Right lung (tissue), 2 donors: ENCODE measurements at regions not wholly inside any gene's neighbourhood (a gene's known extent, or its start where the extent isn't known, plus 50 kb on each side); places are given as distances from the start of the nearest gene placed in this dataset.
"Not testable (repeated sequence)": the region's sequence is repeated elsewhere in the genome, so short reads cannot be mapped to it uniquely, and the experiment has no call there.

Source experiments
- DNase-seq, 2 donors: peaks; one replicate each; pipeline ENCODE4 v3.0.0-alpha.2; 2013

DNA sequence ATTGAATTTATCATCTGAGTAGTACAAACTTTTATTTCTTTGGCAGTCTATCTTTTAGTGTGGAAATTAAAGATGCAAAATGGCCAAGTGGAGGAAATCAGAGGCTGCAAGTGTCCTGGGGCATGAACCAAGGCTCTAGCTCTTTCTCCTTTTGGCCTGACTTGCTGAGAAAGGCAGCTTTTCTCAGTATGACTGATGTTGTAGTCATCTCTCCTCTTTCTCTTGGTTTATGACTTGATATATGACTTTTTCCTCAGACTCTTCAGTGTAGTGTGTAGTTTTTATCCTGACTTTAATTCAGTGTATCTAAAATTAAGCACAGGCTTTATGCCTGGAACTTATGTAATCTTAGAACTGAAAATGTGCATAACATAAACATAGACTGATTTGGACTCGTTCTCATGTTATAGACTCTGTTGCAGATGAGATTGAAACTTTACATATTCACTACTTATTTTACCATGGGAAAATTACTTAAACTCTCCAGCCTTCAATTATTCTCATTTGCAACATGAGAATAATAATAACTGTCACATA, 65.7 kb downstream of the SLITRK5 start:
- no peak for DNase-seq

DNA sequence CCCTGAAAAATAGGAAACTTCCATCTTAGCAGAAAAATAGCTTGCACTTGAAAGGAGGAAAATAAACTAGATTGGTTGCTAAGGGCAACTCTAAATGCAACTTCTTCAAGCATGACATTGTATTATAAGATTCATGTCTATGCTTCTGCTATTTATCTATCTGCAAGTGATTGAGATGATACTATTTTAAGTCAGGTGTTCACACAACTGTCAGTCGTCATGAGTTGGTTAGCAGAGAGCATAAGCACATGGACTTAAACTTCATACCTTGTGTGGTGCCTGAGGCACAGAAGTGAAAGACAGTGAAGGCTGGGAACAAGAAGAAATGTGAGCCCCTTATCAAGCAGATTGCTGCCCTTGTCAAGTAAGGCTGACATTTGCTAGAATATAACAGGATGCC, 82.9 kb downstream of the SLITRK5 start:
- no peak for DNase-seq

DNA sequence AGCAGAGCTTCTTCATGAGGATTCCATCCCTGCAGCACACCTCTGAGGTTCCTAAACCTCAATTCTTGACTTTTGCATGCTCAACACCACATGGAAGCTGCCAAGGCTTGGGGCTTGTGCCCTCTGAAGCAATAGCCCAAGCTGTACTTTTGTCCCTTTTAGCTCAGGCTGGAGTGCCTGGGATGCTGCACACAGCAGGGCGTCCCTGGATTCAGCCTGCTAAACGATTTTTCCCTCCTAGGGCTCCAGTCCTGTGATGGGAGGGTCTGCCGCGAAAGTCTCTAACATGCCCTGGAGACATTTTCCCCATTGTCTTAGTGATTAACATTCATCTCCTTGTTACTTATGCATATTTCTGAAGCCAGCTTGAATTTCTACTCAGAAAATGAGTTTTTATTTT, 98.3 kb downstream of the SLITRK5 start:
- DNase-seq: no peak

DNA sequence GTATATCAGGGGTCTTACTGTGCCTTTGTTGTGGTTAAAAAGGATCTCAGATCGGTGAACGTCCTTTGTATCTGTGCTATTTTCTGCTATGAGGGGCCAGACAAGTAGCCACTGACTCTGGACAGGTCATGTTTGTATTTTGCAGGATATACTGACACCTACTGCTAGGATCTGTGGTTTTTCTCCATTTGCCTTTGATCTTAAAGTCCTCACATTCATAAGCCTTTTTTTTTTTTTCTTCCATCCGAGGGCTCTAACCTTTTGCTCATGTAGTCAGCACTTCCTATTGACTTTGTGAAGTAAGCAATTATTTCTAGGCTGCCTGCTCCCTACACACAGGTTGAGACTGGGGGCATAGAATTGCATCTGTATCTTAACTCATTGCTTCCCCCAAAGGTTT, 106.2 kb downstream of the SLITRK5 start:
- DNase-seq: no peak

DNA sequence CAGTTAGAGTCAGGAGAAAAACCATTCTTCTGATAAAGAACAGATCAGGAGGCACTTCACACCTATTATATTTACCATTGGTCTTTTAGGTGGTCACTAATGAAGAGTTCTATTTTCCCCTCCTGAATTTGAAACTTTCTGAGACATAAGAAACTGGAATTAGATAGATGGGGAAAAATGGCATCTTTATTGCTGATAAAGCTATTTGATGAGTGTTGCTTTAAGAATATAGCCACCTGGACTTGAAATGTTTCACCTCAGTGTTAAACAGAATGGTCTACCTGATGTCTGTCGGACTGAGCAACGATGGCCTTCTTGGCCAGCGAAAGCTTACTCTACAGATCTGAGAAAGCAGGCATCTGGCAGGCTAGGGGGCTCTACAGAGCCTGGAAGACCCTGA, 107.0 kb downstream of the SLITRK5 start:
- DNase-seq: no peak

DNA sequence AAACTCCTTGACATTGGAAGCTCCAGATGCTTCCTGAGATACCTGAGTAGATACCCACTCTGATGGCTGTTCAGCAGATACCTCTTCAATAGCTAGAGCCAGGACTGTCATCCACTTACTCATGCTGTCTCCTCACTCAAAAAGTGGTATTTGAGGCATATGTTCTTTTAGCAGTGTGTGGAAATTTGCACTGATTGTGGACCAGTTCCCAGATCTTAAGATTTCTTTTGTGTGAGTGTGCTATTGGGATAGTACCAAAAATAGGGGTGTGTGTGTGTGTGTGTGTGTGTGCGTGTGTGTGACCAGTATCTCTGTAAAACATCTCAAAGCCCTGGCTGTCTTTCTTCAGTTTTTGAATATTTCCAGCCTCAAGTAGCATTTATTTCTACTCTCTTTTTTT, 108.3 kb downstream of the SLITRK5 start:
- DNase-seq: no peak

DNA sequence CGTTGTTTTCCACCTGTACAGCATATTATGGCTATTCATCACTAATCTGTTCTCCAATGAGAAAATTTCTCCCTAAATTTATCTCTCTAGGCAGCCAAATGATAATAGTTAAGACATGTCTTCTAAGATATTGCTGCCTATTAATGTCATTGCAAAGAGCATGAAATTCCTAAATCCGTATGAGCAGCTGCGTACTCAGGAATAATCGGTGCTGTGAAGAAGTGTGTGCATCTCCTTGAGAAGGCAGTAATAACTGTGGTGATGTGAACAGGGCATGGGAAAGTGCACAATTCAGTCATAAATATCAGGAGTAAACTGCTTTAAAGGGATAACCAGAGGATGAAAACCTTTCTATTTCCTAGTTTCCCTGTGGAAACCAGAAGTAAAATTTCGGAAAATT, 112.2 kb downstream of the SLITRK5 start:
- DNase-seq: no peak

DNA sequence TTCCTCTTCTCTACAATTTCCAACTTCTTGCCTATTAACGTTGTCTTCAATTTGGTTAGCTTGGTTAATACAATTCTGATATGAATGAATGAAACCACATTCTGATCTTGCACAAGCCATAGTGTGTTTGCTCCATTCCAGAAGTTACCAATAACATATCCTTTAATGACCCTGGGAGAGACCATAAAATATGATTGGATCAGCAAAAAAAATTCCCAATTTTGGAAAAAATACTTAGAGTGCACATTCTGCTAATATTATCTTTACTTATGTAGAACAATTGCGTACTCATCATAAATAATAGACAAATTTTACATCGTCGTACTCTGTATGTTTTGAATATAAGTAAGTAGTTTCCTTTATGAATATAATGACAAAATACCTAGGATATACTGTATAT, 117.2 kb downstream of the SLITRK5 start:
- DNase-seq: no peak

DNA sequence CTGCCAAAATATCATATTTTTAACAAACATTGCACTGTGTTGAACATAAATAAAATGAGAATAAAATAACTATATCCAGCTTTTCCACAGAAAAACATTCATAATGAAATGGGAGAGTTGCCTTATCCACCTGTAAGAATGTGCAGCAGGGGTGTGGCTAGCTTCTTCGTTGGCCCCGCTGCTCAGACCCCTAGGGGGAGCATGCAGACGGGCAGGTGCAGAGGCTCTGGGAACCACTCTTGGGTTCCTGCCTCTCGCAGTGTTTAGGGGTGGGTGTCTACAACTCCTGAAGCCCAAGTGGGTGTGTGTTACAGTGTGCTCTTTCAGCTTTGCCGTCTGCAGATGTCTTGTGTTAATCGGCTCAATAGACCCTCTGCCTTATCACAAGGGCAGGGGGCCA, 121.7 kb downstream of the SLITRK5 start:
- no peak for DNase-seq

DNA sequence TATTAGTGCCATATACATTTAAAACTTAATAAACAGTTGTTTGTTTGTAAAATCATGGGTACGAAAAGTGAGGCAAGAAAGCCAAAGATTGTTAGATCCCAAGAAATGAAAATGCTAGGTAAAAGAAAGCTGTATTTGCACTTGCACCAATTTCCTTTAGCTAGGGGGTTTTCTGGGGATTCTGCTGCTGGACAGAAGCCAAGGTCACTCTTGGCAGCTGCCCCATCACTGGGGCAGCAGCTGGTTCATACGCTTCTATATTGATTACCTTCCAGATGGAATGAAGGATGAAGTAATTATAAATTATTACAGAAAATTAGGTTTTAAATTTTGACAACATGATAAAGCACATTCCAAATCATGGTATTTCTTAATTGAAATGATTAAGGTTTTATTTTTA, 127.4 kb downstream of the SLITRK5 start:
- no peak for DNase-seq

DNA sequence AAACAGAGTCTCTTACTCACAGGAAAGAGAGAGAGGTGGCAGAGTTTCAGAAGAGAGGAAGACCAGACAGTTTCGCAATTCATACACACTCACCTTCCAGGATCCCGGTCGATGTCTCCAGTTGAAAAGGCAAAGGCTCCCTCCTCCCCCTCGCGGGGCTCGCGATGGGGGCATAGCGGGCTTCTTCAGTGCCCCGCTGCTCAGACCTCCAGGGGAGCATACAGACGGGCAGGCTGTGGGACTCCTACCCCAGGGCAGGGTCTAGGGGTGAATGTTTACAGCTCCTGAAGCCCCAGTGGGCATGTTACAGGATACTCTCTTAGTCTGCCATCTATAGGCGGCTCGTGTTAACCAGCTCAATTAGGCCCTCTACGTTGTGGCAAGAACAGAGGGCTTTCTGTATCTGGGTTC, 139.2 kb downstream of the SLITRK5 start:
- DNase-seq: no peak

DNA sequence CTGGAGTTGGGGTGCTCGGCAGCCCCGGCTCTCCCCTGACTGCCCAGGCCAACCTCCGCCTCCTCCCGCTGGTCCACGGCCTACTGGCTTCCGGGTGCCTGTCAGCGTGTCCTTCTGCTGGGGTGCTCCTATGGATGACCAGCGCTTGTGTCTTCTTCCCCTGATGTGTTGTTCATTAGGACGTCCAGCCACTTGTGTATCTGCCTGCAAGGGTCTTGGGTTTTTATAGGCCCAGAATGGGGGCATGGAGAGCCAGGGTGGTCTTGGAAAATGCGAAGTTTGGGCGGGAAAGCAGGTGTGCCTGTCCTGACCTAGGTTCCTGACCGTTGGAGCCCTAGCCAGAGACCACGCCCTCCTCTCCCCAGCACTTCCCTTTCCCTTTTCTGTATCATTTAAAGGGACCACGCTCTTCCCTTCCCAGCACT, 139.8 kb downstream of the SLITRK5 start:
- no peak for DNase-seq

DNA sequence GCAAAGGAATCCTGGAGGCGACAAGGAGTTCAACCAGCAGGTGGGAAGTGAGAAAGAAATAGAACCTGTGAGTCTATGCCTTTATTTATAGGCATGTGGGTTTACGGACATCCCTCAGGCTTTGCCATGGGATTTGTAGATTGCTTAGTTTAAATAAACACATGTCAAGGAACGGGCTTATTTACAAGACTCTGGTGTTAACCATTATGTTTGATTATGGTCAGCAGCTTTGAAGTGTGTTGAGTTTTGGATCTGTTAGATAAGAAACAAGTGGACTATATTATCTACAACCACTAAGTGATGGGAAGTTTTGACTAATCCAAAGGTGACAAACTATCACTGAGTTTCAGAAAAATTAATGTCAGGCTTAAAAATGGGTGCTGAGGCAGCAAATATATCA, 143.2 kb downstream of the SLITRK5 start:
- no peak for DNase-seq

DNA sequence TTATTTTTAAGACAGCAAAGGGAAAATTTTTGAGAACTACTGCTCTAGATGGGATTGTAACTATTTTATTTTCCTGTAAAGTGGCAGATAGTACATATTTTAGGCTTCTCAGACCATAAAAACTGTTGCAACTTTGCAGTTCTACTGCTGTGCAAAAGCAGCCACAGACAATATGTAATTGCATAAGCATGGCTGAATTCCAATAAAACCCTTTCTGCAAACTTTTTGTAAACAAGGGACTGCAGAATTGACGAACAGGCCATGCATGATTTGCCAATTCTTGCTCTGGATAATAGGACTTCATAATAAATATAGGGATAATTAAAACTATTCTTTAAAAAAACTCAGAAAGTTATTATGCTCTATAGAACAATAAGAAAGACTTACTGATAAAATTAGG, 149.1 kb downstream of the SLITRK5 start:
- DNase-seq: peak; percentile 36 to 47

DNA sequence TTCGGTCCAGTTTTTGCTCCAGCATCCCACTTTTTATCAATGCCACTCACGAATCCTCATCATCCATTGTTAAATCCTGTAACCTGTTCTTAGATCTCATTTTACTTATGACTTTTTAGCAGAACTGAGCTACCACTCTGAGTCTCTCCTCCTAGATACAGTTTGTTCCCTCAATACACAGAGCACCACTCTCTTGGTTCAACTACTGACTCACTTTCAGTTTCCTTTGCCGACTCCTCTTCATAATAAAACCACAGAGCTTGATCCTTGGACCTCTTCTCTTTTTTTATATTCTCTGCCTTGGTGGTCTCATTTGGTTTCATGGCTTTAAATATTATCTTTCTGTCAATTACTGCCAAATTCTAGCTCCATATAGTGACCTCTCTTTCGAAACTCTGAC, 150.3 kb downstream of the SLITRK5 start:
- no peak for DNase-seq

DNA sequence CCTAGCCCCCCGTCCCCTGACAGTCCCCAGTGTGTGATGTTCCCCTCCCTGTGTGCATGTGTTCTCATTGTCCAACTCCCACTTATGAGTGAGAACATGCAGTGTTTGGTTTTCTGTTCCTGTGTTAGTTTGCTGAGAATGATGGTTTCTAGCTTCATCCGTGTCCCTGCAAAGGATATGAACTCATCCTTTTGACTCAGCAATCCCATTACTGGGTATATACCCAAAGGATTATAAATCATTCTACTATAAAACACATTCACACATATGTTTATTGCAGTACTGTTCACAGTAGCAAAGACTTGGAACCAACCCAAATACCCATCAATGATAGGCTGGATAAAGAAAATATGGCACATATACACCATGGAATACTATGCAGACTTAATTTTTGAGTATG, 155.1 kb downstream of the SLITRK5 start:
- DNase-seq: not testable (repeated sequence)

DNA sequence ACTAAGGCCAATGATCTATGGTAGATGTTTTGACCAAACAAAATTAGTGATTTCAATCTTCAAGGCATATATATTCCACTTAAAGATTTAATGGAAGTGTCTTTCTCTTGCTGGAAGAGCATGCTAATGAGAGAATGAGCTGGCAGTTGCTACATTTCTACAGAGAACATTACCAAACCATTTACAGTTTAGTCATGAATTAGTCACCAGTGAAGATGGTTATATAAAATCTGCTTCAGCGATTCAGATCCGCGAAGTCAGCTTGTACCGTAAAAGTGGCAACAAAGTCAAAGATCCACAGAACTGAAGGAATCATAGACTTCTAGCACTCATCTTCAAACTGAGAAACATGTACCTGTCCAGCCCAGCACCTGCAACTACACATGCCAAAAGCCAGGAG, 156.3 kb downstream of the SLITRK5 start:
- DNase-seq: no peak

DNA sequence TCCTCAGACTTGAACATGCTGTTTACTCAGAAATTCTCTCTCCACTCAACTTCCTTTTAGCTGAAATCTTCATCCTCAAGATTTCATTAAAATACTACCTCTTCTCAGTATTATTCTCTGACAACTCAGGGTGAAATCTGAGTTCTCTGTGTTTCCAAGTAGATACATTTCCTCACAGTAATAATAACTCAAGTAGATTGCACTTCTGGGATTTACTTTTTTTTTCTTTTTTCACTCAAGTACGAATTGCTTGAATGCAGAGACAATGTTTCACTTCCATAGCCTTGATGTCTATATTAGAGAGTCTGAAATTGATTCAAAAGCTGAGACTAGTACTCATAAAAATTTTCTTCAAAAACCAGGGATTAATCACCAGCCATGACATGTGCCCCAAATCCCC, 166.4 kb downstream of the SLITRK5 start:
- DNase-seq: no peak

DNA sequence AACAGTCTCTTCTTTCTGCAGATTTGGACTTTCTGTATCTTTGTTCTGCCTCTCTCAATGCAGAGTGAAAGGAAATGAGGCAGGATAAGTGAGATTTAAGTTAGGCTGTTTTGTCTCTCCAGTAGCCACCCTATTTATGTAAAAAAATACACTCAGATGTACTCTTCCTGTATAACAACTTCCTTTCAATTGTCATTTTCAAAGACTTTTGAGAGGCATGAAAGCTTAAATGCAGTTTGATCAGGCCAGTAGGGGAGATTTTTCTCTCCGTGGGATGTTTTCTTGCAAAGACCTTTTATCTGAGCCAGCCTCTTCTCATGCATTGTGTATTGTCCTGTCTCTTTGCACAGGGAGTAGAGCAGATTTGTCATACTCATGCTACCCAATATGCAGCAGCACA, 166.8 kb downstream of the SLITRK5 start:
- no peak for DNase-seq

DNA sequence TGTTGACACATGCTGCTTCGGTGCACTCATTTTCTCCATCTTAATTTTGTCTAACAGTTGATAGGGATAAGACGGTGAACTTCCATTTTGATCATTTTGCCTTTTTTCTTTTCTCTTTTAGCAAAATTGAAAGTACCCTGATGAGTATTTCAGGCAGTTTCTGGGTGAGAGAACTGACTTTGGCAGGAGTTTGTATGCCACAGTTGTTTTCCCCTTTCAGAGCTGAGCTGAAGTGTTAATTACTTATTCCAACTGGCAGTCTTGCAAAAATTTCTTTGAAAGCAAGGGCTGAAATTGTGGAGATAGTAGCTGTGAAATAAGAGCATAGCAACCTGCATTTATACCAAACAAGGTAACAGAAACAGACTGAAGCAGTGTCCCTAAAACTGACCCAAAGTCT, 180.2 kb downstream of the SLITRK5 start:
- no peak for DNase-seq

DNA sequence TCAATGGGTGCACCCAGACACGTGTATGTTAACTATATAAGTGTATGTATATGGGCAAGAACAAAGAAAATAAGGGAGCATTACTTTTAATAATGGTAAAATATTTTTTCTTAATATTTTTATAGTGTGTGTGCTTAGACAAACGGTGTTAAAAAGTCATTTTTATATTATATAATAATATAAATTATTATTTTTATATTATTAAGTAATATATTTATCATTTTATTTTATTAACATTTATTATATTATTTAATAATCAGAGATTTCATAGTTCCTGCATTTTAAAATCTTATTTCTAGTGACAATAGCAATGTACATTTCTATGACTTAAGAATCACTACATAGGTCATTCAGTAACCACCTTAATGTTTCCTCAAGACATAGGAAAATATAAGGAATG, 184.4 kb downstream of the SLITRK5 start:
- no peak for DNase-seq

DNA sequence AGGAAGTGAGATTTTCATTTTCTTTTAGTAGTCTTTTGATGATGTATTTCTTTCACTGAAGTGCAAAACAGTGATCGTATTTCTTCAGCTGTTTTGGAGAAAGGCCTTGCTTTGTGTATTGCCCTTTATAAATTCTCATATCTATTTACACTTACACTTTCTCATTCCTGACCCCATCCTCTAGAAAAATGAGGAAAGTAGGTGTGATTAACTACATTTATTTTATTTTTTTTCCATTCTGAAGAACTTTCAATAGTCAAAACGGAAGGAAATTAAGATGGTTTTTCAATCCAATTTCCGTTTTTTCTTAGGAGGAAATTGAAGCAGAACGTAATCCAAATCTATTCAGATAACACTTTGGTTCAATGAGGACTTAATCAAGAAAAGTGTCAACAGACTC, 188.1 kb downstream of the SLITRK5 start:
- no peak for DNase-seq

DNA sequence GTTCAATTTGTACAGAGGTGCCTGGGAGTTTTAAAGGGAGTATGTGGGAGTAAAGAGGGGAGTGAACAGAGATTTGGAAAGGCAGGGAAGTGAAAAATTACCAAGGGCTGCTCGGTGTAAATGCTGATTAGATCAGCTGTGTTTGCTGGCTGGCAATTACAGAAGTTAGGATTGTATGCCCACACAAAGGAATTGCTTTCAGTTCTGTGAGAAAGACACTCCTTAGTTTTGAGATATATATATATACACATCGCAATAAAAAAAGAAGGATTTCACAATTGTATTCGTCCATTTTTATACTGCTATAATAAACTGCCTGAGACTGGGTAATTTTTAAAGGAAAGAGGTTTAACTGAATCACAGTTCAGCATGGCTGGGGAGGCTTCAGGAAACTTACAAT, 196.3 kb downstream of the SLITRK5 start:
- no peak for DNase-seq

DNA sequence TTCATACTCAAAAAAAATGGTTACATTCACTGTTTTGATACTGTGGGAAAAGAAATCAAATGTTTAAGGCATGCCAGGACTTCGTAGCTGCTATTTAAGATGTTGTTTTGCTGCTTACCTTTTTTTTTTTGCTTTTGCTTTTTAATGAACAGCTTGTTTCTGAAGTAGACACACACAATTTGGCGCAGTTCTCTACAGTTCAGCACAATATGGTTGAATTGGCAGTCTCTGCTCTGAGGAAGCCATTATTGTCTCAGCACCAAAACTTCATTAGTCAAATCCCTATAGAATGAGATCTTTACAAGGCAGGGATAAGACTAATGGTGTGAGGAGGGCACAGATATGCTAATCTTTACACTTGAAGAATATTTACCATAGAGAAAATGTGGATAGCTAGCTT, 197.6 kb downstream of the SLITRK5 start:
- no peak for DNase-seq

DNA sequence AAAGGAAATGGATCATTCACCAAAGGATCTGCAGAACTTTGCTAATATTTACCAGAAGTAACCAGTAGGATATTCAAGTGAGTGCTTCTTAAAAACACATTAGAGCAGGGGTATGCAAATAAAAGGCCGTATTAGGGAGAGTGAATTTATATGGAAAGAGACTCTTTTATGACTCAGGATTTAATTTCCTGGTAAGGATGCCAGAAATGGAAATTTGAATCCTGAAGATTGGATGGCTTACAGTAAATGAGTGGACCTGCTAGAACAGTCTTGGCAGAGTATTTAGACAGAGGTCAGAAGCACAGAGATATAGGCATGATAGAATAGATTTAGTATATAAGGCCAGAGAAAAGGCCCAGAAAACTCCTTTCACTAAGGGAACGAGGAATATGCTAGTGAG, 201.6 kb downstream of the SLITRK5 start:
- no peak for DNase-seq
